ENCODE measurements at regions not wholly inside any gene's neighbourhood (a gene's known extent, or its start where the extent isn't known, plus 50 kb on each side); places are given as distances from the start of the nearest gene placed in this dataset.
"Not testable (repeated sequence)": the region's sequence is repeated elsewhere in the genome, so short reads cannot be mapped to it uniquely, and the experiment has no call there.

DNA sequence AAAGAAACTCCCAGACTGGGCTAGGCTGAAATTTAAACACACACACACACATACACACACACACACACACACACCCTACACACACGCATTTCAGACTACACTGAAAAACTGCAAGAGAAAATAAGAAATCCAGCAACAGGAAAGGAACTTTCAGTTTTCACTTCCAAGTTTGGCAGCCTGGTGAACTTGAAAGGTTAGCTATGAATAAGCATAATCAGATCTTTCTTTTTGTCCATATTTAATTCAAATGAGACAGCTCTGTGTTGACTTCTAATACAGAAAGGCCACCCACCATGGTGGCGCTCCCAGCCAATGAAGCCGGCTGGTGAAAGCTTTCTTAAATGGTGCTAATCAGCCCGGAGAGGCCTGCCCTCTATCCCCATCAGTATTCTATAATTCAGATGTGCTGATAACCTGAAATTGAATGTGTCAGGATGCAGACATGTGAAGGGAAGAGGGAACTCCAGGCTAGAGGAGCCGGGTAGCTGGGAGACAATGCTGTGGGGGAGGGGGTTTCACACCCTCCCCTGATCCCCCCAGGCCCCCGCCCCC, 108.3 kb upstream of the ZNF536 start:
- Histone ChIP-seq H3K27me3 (ENCODE audit: insufficient read depth, low read depth) (peaks cover 91% of the 10 kb centered on the region), H4K20me1 (ENCODE audit: insufficient read depth) (0 out of 2 replicates have a peak, but pooled peaks cover 4% of the 10 kb centered on the region), H3K27ac (no peak overlapping the region), H3K4me3 (no peak overlapping the region), H3K79me2 (ENCODE audit: low read depth) (no peaks in the 10 kb centered on the region), H3F3A (ENCODE audit: insufficient read depth, low read depth) (no peaks in the 10 kb centered on the region), H3K36me3 (ENCODE audit: low read depth) (no peaks in the 10 kb centered on the region), H2AFZ (no peak overlapping the region), H3K9me2 (ENCODE audit: insufficient read depth) (no peaks in the 10 kb centered on the region), H3K9me3 (ENCODE audit: insufficient read depth, low read depth) (no peaks in the 10 kb centered on the region), H3K4me1 (replicated peaks; ENCODE audit: insufficient read depth) (no peaks in the 10 kb centered on the region), H3K4me2 (no peak overlapping the region)
- no peak for DNase-seq
- ChIA-PET POLR2A (ENCODE audit: unreplicated experiment) (no interaction called here), CTCF (no interaction called here)
- intact Hi-C loops (cut with micrococcal nuclease; ENCODE audit: unreplicated experiment) = no loop called here
- no peak for TF ChIP-seq EZH2 (IDR thresholded peaks at IDR 0.05; ENCODE audit: low read depth)
- TF ChIP-seq, protein P1, sequence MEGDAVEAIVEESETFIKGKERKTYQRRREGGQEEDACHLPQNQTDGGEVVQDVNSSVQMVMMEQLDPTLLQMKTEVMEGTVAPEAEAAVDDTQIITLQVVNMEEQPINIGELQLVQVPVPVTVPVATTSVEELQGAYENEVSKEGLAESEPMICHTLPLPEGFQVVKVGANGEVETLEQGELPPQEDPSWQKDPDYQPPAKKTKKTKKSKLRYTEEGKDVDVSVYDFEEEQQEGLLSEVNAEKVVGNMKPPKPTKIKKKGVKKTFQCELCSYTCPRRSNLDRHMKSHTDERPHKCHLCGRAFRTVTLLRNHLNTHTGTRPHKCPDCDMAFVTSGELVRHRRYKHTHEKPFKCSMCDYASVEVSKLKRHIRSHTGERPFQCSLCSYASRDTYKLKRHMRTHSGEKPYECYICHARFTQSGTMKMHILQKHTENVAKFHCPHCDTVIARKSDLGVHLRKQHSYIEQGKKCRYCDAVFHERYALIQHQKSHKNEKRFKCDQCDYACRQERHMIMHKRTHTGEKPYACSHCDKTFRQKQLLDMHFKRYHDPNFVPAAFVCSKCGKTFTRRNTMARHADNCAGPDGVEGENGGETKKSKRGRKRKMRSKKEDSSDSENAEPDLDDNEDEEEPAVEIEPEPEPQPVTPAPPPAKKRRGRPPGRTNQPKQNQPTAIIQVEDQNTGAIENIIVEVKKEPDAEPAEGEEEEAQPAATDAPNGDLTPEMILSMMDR (conservative IDR thresholded peaks at IDR 0.05) = no peak
- no TSS peak for BruUV-seq (replicated peaks)

DNA sequence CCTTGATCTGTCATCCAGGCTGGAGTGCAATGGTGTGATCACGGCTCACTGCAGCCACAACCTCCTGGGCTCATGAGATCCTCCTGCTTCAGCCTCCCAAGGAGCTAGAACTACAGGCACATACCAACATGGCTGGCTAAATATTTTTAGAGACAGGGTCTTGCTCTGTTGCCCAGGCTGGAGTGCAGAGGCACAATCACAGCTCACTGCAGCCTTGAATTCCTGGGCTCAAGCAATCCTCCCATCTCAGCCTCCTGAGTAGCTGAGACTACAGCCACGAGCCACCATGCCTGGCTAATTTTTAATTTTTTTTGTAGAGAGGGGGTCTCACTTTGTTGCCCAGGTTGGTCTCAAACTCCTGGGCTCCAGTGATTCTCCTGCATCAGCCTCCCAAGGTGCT, 106.3 kb upstream of the ZNF536 start:
- H2AFZ ChIP-seq; H3K79me2 ChIP-seq (ENCODE audit: low read depth); BruUV-seq (replicated peaks); H3K9me3 ChIP-seq (ENCODE audit: insufficient read depth, low read depth); H4K20me1 ChIP-seq (ENCODE audit: insufficient read depth); DNase-seq; H3K4me3 ChIP-seq; H3K4me1 ChIP-seq (replicated peaks; ENCODE audit: insufficient read depth); H3K9me2 ChIP-seq (ENCODE audit: insufficient read depth); intact Hi-C loops (cut with micrococcal nuclease; ENCODE audit: unreplicated experiment); H3F3A ChIP-seq (ENCODE audit: insufficient read depth, low read depth); POLR2A ChIA-PET (ENCODE audit: unreplicated experiment); H3K27ac ChIP-seq; H3K36me3 ChIP-seq (ENCODE audit: low read depth); H3K4me2 ChIP-seq; CTCF ChIA-PET: not testable (repeated sequence)
- H3K27me3 ChIP-seq (ENCODE audit: insufficient read depth, low read depth) = peaks cover 92% of the 10 kb centered on the region

DNA sequence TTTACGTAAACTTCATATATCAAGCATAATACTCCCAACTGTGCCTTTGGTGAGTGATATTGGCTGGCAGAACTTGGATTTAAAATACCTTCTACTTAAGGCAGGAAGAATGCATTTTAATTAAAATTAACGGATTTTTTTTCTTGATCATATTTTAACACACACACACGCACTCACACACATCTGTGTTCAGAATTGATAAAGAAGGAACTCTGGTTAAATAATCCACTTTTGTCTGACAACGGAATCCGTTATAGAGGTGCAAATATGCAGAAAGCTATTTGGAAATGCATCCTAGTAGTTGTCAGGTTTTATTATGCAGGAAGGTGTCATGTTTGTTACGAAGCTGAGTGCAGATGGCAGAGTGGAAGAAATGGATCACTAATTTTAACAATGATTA, 105.5 kb upstream of the ZNF536 start:
- Histone ChIP-seq H3K36me3 (ENCODE audit: low read depth) (no peaks in the 10 kb centered on the region), H3F3A (ENCODE audit: insufficient read depth, low read depth) (no peaks in the 10 kb centered on the region), H3K27ac (no peak overlapping the region), H3K27me3 (ENCODE audit: insufficient read depth, low read depth) (peaks cover 91% of the 10 kb centered on the region), H4K20me1 (ENCODE audit: insufficient read depth) (peaks cover 4% of the 10 kb centered on the region; the same call in 1 of the 2 replicates), H3K9me3 (ENCODE audit: insufficient read depth, low read depth) (no peaks in the 10 kb centered on the region), H2AFZ (no peak overlapping the region), H3K9me2 (ENCODE audit: insufficient read depth) (no peaks in the 10 kb centered on the region), H3K79me2 (ENCODE audit: low read depth) (no peaks in the 10 kb centered on the region), H3K4me2 (no peak overlapping the region), H3K4me3 (no peak overlapping the region), H3K4me1 (replicated peaks; ENCODE audit: insufficient read depth) (no peaks in the 10 kb centered on the region)
- DNase-seq = no peak
- no TSS peak for BruUV-seq (replicated peaks)
- TF ChIP-seq, protein P1 (conservative IDR thresholded peaks at IDR 0.05) = no peak
- no peak for TF ChIP-seq EZH2 (IDR thresholded peaks at IDR 0.05; ENCODE audit: low read depth)
- POLR2A ChIA-PET (ENCODE audit: unreplicated experiment) = no interaction called here
- CTCF ChIA-PET = no interaction called here
- intact Hi-C loops (cut with micrococcal nuclease; ENCODE audit: unreplicated experiment) = no loop called here

DNA sequence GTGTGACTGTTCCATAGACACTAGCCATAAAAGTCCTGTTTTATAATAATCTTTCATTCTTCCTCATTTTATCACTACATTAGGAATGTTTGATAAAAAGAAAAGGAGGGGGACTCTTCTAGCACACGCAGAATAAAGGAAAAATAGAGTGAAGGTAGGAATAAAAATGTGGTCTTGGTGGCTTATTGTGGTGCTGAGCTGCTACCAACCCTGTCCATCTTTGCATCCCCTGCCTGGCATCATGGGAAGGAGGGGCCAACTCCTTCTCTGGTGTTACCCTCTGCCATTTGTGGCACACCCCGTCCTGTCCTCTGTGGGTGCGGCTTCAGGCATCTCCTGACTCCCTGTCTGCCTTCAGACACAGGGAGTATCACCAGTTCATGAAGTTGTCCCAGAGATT, 104.9 kb upstream of the ZNF536 start:
- intact Hi-C loops (cut with micrococcal nuclease; ENCODE audit: unreplicated experiment) = no loop called here
- H3K27me3 ChIP-seq (ENCODE audit: insufficient read depth, low read depth) = peaks cover 85% of the 10 kb centered on the region
- no peaks in the 10 kb centered on the region for H3K4me1 ChIP-seq (replicated peaks; ENCODE audit: insufficient read depth)
- DNase-seq = no peak
- H3F3A ChIP-seq (ENCODE audit: insufficient read depth, low read depth) = no peaks in the 10 kb centered on the region
- CTCF ChIA-PET = no interaction called here
- no peaks in the 10 kb centered on the region for H3K36me3 ChIP-seq (ENCODE audit: low read depth)
- BruUV-seq (replicated peaks) = no TSS peak
- H3K4me2 ChIP-seq = no peak overlapping the region
- no peak overlapping the region for H3K27ac ChIP-seq
- H3K9me2 ChIP-seq (ENCODE audit: insufficient read depth) = no peaks in the 10 kb centered on the region
- TF ChIP-seq, protein P1 (conservative IDR thresholded peaks at IDR 0.05) = no peak
- TF ChIP-seq EZH2 (IDR thresholded peaks at IDR 0.05; ENCODE audit: low read depth) = no peak
- POLR2A ChIA-PET (ENCODE audit: unreplicated experiment) = no interaction called here
- no peaks in the 10 kb centered on the region for H3K79me2 ChIP-seq (ENCODE audit: low read depth)
- H4K20me1 ChIP-seq (ENCODE audit: insufficient read depth) = peaks cover 4% of the 10 kb centered on the region; the same call in 1 of the 2 replicates
- H3K9me3 ChIP-seq (ENCODE audit: insufficient read depth, low read depth) = no peaks in the 10 kb centered on the region
- H2AFZ ChIP-seq = no peak overlapping the region
- H3K4me3 ChIP-seq = no peak overlapping the region
